AG04450 (cell line): ENCODE measurements at regions not wholly inside any gene's neighbourhood (a gene's known extent, or its start where the extent isn't known, plus 50 kb on each side); places are given as distances from the start of the nearest gene placed in this dataset.

Experiments used
- CTCF ChIA-PET: fragments of 300-600, 350-600 bp; formaldehyde crosslinking; extraction: SDS; loops from one replicate; lab custom pipeline; 2022; ENCODE audit warnings: antibody characterized with exemption, inconsistent platforms; lab: Charles Lee
- POLR2A ChIA-PET: fragments of 350-600 bp; formaldehyde crosslinking; extraction: SDS; loops from one replicate; lab custom pipeline; 2021; ENCODE audit warnings: antibody characterized with exemption, inconsistent platforms; lab: Yijun Ruan, JAX
- DNase-seq: peaks from one replicate; pipeline ENCODE4 v3.0.0-alpha.2; 2011; ENCODE audit warnings: low read depth, low spot score
- H3K27ac ChIP-seq: one replicate; pipeline ENCODE4 v1.5.1; 2012; ENCODE audit warnings: low read depth, low read length, control low read depth
- H3K27me3 ChIP-seq: one replicate; pipeline ENCODE4 v1.6.0; 2012; ENCODE audit warnings: low read length; ENCODE audit not compliant: control insufficient read depth, insufficient read depth
- H3K4me3 ChIP-seq: 2 replicates; pipeline ENCODE4 v1.5.1; 2011; ENCODE audit warnings: mild to moderate bottlenecking, low read depth, low read length, control low read depth
- H3K9me3 ChIP-seq: 2 replicates; pipeline ENCODE4 v1.5.1; 2012; ENCODE audit warnings: low read length; ENCODE audit not compliant: control insufficient read depth, insufficient read depth
- CTCF ChIP-seq: IDR thresholded peaks from 2 replicates; pipeline ENCODE4 v1.5.1; 2011; ENCODE audit warnings: low read depth, low read length, control low read depth, inconsistent platforms

GRCh38 chr12:47382305-47382704 lies 302.5 kb upstream of the AMIGO2 start:
- Histone ChIP-seq H3K4me3 (no peak overlapping the region), H3K9me3 (no peaks in the 10 kb centered on the region), H3K27ac (no peak overlapping the region), H3K27me3 (no peaks in the 10 kb centered on the region)
- ChIA-PET POLR2A (no interaction called here), CTCF (no interaction called here)
- no peak for TF ChIP-seq CTCF
- DNase-seq = no peak

GRCh38 chr12:47378907-47379306 lies 299.1 kb upstream of the AMIGO2 start:
- DNase-seq = no peak
- Histone ChIP-seq H3K27me3 (no peaks in the 10 kb centered on the region), H3K27ac (no peak overlapping the region), H3K9me3 (no peaks in the 10 kb centered on the region), H3K4me3 (no peak overlapping the region)
- no peak for TF ChIP-seq CTCF
- ChIA-PET POLR2A (no interaction called here), CTCF (no interaction called here)

GRCh38 chr12:47378222-47378582 lies 298.4 kb upstream of the AMIGO2 start:
- DNase-seq = no peak
- Histone ChIP-seq H3K27ac (peak overlapping the region; percentile 73), H3K9me3 (no peaks in the 10 kb centered on the region), H3K4me3 (no peak overlapping the region), H3K27me3 (no peaks in the 10 kb centered on the region)
- ChIA-PET CTCF (no interaction called here), POLR2A (interaction anchor here (0.8 kb wide), 1 partner anchor 298 kb away, joined by 3 read pairs; the partner anchor contains the start of genes AMIGO2 and PCED1B)
- no peak for TF ChIP-seq CTCF

GRCh38 chr12:47377414-47378221 lies 297.9 kb upstream of the AMIGO2 start:
- no peaks in the 10 kb centered on the region for H3K9me3 ChIP-seq
- TF ChIP-seq CTCF = no peak
- POLR2A ChIA-PET = interaction anchor here (0.8 kb wide), 1 partner anchor 298 kb away, joined by 3 read pairs; the partner anchor contains the start of genes AMIGO2 and PCED1B
- H3K4me3 ChIP-seq = peak overlapping the region; percentile 29
- H3K27me3 ChIP-seq = no peaks in the 10 kb centered on the region
- H3K27ac ChIP-seq = peak overlapping the region; percentile 73
- peak; percentile 97 for DNase-seq
- CTCF ChIA-PET = no interaction called here

GRCh38 chr12:47376927-47377326 lies 297.2 kb upstream of the AMIGO2 start:
- ChIA-PET POLR2A (no interaction called here), CTCF (no interaction called here)
- DNase-seq = no peak
- Histone ChIP-seq H3K9me3 (no peaks in the 10 kb centered on the region), H3K27me3 (no peaks in the 10 kb centered on the region), H3K27ac (peak overlapping the region; percentile 73), H3K4me3 (no peak overlapping the region)
- no peak for TF ChIP-seq CTCF
